Activated CD8-positive, alpha-beta memory T cell treated with anti-CD3 and anti-CD28 coated beads, Interleukin-2, amount 50 U/mL, for 48 hours (primary cell): ENCODE measurements at regions not wholly inside any gene's neighbourhood (a gene's known extent, or its start where the extent isn't known, plus 50 kb on each side); places are given as distances from the start of the nearest gene placed in this dataset.

Experiments used
- DNase-seq: peaks from one replicate; pipeline ENCODE4 v3.0.0-alpha.2; 2020

GRCh38 chr10:50936335-50936734 is 50.9 kb upstream of the A1CF start:
- no peak for DNase-seq

- DNase-seq = no peak
Observed at GRCh38 chr10:50937230-50937907, 51.9 kb upstream of the A1CF start.

- no peak for DNase-seq
Observed at GRCh38 chr10:50941629-50942028, 56.2 kb upstream of the A1CF start.

- no peak for DNase-seq
Observed at GRCh38 chr10:50946991-50947781, 61.8 kb upstream of the A1CF start.

GRCh38 chr10:50951365-50951764 is 65.9 kb upstream of the A1CF start:
- no peak for DNase-seq

- no peak for DNase-seq
Observed at GRCh38 chr10:50961297-50961696, 75.9 kb upstream of the A1CF start.

GRCh38 chr10:50963063-50963462 is 77.6 kb upstream of the A1CF start:
- no peak for DNase-seq

- DNase-seq = no peak
Observed at GRCh38 chr10:50968386-50969091, 83.1 kb upstream of the A1CF start.

- no peak for DNase-seq
Observed at GRCh38 chr10:50972591-50972990, 87.2 kb upstream of the A1CF start.

- DNase-seq = no peak
Observed at GRCh38 chr10:50981385-50981784, 92.9 kb upstream of the PRKG1 start.

- DNase-seq = no peak
Observed at GRCh38 chr10:50981904-50982303, 92.4 kb upstream of the PRKG1 start.

- no peak for DNase-seq
Observed at GRCh38 chr10:50982989-50983388, 91.3 kb upstream of the PRKG1 start.

- no peak for DNase-seq
Observed at GRCh38 chr10:50987934-50988333, 86.4 kb upstream of the PRKG1 start.

- DNase-seq = no peak
Observed at GRCh38 chr10:50988792-50989191, 85.5 kb upstream of the PRKG1 start.

GRCh38 chr10:50990568-50991455 is 83.5 kb upstream of the PRKG1 start:
- DNase-seq = no peak

- peak; percentile 54 for DNase-seq
Observed at GRCh38 chr10:50991456-50992355, 82.6 kb upstream of the PRKG1 start.

GRCh38 chr10:50992356-50992901 is 81.9 kb upstream of the PRKG1 start:
- DNase-seq = no peak

GRCh38 chr10:50992972-50993766 is 81.1 kb upstream of the PRKG1 start:
- DNase-seq = no peak

- no peak for DNase-seq
Observed at GRCh38 chr10:50993771-50994251, 80.5 kb upstream of the PRKG1 start.

GRCh38 chr10:50997461-50997860 is 76.8 kb upstream of the PRKG1 start:
- no peak for DNase-seq
